HCT116 (cell line): ENCODE measurements at regions not wholly inside any gene's neighbourhood (a gene's known extent, or its start where the extent isn't known, plus 50 kb on each side); places are given as distances from the start of the nearest gene placed in this dataset.

ENCODE experiments used
- ATAC-seq: fragments of 200-7000 bp; cut with Tn5 transposase; 2 replicates; pipeline ENCODE4 v1.9.1; 2020; ENCODE audit warnings: mild to moderate bottlenecking, moderate library complexity
- BruUV-seq: library from RNA; stranded (reverse); fragments of 400-500 nt; replicated peaks from 2 replicates; lab custom pipeline; 2021; lab: Mats Ljungman, UMichigan
- CTCF ChIA-PET: fragments of 300-600 bp; sonication (Branson Sonifier 250); formaldehyde crosslinking; loops from one replicate; lab custom pipeline; 2021; ENCODE audit warnings: antibody characterized with exemption; lab: Charles Lee
- POLR2A ChIA-PET: fragments of 300-600, 350-600 bp; sonication (Branson Sonifier 250); formaldehyde crosslinking; loops from one replicate; lab custom pipeline; 2021; ENCODE audit warnings: antibody characterized with exemption; lab: Charles Lee
- RAD21 ChIA-PET, 2 experiments: fragments of 300-600 bp; sonication (Branson Sonifier 250); formaldehyde crosslinking; loops; one replicate each; lab custom pipeline; 2023; ENCODE audit warnings: low total read pairs in 2 of 2; ENCODE audit not compliant: uncharacterized antibody in 2 of 2, unreplicated experiment in 2 of 2, low non-redundant PET in 1 of 2; lab: Charles Lee
- DNase-seq: peaks from one replicate; pipeline ENCODE4 v3.0.0-alpha.2; 2010; ENCODE audit warnings: low read depth, low spot score
- H2AFZ ChIP-seq: fragments of 200-600 bp; shearing (Covaris generic), sonication (generic); 2 replicates; pipeline ENCODE4 v1.6.1; 2017; ENCODE audit warnings: low read depth, mixed run types, mixed read lengths, antibody characterized with exemption, low read length; ENCODE audit not compliant: poor library complexity, severe bottlenecking
- H3K27ac ChIP-seq: 2 replicates; pipeline ENCODE4 v1.5.1; 2012; ENCODE audit warnings: low read depth, low read length
- H3K27me3 ChIP-seq: fragments of 200-600 bp; sonication (generic); 2 replicates; pipeline ENCODE4 v1.6.1; 2016; ENCODE audit warnings: mixed run types, low read length, mixed read lengths; ENCODE audit not compliant: insufficient read depth
- H3K36me3 ChIP-seq, 2 experiments: fragments of 200-500 bp in 1 of 2; fragments of 200-600 bp in 1 of 2; sonication (Bioruptor generic) in 1 of 2; sonication (generic) in 1 of 2; 2 replicates each; pipeline versions ENCODE4 v1.5.1 to v1.6.1; 2014 to 2016; ENCODE audit warnings: low read length in 2 of 2, inconsistent platforms in 1 of 2, mixed read lengths in 1 of 2, mixed run types in 1 of 2; ENCODE audit not compliant: insufficient read depth in 2 of 2, control insufficient read depth in 1 of 2
- H3K4me1 ChIP-seq, 2 experiments: fragments of 200-600 bp in 1 of 2; sonication (generic) in 1 of 2; 2 replicates each; pipeline versions ENCODE4 v1.5.1 to v1.6.1; 2012 to 2017; ENCODE audit warnings: low read length in 2 of 2, inconsistent platforms in 1 of 2, mild to moderate bottlenecking in 1 of 2, mixed read lengths in 1 of 2, mixed run types in 1 of 2, moderate library complexity in 1 of 2; ENCODE audit not compliant: insufficient read depth in 2 of 2, control insufficient read depth in 1 of 2
- H3K4me2 ChIP-seq: fragments of 200-600 bp; sonication (generic); 2 replicates; pipeline ENCODE4 v1.6.1; 2017; ENCODE audit warnings: mixed run types, low read length, mixed read lengths
- H3K4me3 ChIP-seq, 2 experiments: fragments of 200-600 bp in 1 of 2; sonication (generic) in 1 of 2; replicated peaks in 1 of 2; 2 replicates each; pipeline ENCODE4 v1.5.1; 2011 to 2016; ENCODE audit warnings: low read length in 2 of 2, control low read depth in 1 of 2, low read depth in 1 of 2, mild to moderate bottlenecking in 1 of 2, mixed read lengths in 1 of 2, mixed run types in 1 of 2
- H3K79me2 ChIP-seq: fragments of 200-600 bp; sonication (generic); 2 replicates; pipeline ENCODE4 v1.6.1; 2017; ENCODE audit warnings: mild to moderate bottlenecking, mixed run types, low read length, moderate library complexity, mixed read lengths; ENCODE audit not compliant: insufficient read depth
- H3K9ac ChIP-seq: fragments of 200-600 bp; sonication (generic); 2 replicates; pipeline ENCODE4 v1.6.1; 2016; ENCODE audit warnings: low read length, mixed read lengths
- H3K9me2 ChIP-seq: fragments of 200-600 bp; sonication (generic), shearing (Covaris generic); 2 replicates; pipeline ENCODE4 v1.6.1; 2017; ENCODE audit warnings: mixed run types, mild to moderate bottlenecking, moderate library complexity; ENCODE audit not compliant: insufficient read depth
- H3K9me3 ChIP-seq, 2 experiments: fragments of 200-500 bp in 1 of 2; fragments of 200-600 bp in 1 of 2; sonication (Bioruptor generic) in 1 of 2; sonication (generic) in 1 of 2; 2 replicates each; pipeline ENCODE4 v1.6.1; 2014 to 2017; ENCODE audit warnings: low read length in 2 of 2, mixed read lengths in 2 of 2, inconsistent platforms in 1 of 2, low read depth in 1 of 2, mild to moderate bottlenecking in 1 of 2, mixed run types in 1 of 2, moderate library complexity in 1 of 2; ENCODE audit not compliant: control insufficient read depth in 1 of 2, insufficient read depth in 1 of 2
- H4K20me1 ChIP-seq: fragments of 200-600 bp; sonication (generic), shearing (Covaris generic); 2 replicates; pipeline ENCODE4 v1.6.1; 2017; ENCODE audit warnings: mixed run types, mild to moderate bottlenecking, moderate library complexity; ENCODE audit not compliant: insufficient read depth
- CBX3 ChIP-seq: IDR thresholded peaks from 2 replicates; pipeline ENCODE4 v1.6.1; 2012; ENCODE audit warnings: low read depth
- CEBPB ChIP-seq: IDR thresholded peaks from 2 replicates; pipeline ENCODE4 v1.6.1; 2012; ENCODE audit warnings: low read depth
- EGR1 ChIP-seq: IDR thresholded peaks from 2 replicates; pipeline ENCODE4 v1.6.1; 2012; ENCODE audit warnings: low read depth
- ELF1 ChIP-seq: IDR thresholded peaks from 2 replicates; pipeline ENCODE4 v1.6.1; 2012; ENCODE audit warnings: low read depth, borderline replicate concordance
- EZH2 ChIP-seq: fragments of 200-600 bp; sonication (generic); IDR thresholded peaks from 2 replicates; pipeline ENCODE4 v1.6.1; 2017; ENCODE audit warnings: antibody characterized with exemption, mixed run types
- EZH2phosphoT487 ChIP-seq: fragments of 200-600 bp; IDR thresholded peaks from 2 replicates; pipeline ENCODE4 v1.6.1; 2018; ENCODE audit warnings: antibody characterized with exemption, borderline replicate concordance
- POLR2AphosphoS5 ChIP-seq: IDR thresholded peaks from 2 replicates; pipeline ENCODE4 v1.6.1; 2011; ENCODE audit warnings: mild to moderate bottlenecking, low read depth, low read length, moderate library complexity
- SRF ChIP-seq: IDR thresholded peaks from 2 replicates; pipeline ENCODE4 v1.6.1; 2012; ENCODE audit warnings: low read depth
- TCF7L2 ChIP-seq: IDR thresholded peaks from 2 replicates; pipeline ENCODE4 v1.7.0; 2011; ENCODE audit warnings: borderline replicate concordance, inconsistent platforms; ENCODE audit not compliant: insufficient read depth, insufficient read length; ENCODE audit errors: extremely low read depth
- YY1 ChIP-seq: IDR thresholded peaks from 2 replicates; pipeline ENCODE4 v1.6.1; 2011; ENCODE audit warnings: low read length, low read depth, moderate library complexity, mild to moderate bottlenecking; ENCODE audit not compliant: insufficient replicate concordance; ENCODE audit errors: extremely low read depth
- ZFX ChIP-seq: fragments of 450-650 bp; IDR thresholded peaks from 2 replicates; pipeline ENCODE4 v1.6.1; 2017
- ZNF274 ChIP-seq: fragments of 200-500 bp; sonication (Bioruptor generic); IDR thresholded peaks from 2 replicates; pipeline ENCODE4 v1.6.1; 2014; ENCODE audit warnings: mild to moderate bottlenecking, low read depth, low read length, inconsistent platforms
- intact Hi-C: fragments of 100-400 bp; cut with micrococcal nuclease; formaldehyde crosslinking; loops from 2 replicates; pipeline ENCODE4 v1.10.0; 2022
- TF ChIP-seq, protein P1 (sequence below), 3 experiments: fragments of 200-600 bp in 1 of 3; sonication (generic) in 1 of 3; IDR thresholded peaks in 2 of 3; conservative IDR thresholded peaks in 1 of 3; 2 replicates each; pipeline ENCODE4 v1.5.1; 2012 to 2017; ENCODE audit warnings: low read depth in 2 of 3, low read length in 2 of 3, antibody characterized with exemption in 1 of 3, borderline replicate concordance in 1 of 3, control low read depth in 1 of 3, mild to moderate bottlenecking in 1 of 3, mixed read lengths in 1 of 3, mixed run types in 1 of 3, moderate library complexity in 1 of 3; ENCODE audit not compliant: insufficient read depth in 1 of 3
- TF ChIP-seq, protein P2 (sequence below): IDR thresholded peaks from 2 replicates; pipeline ENCODE4 v1.6.1; 2012
- TF ChIP-seq, protein P3 (sequence below): IDR thresholded peaks from 2 replicates; pipeline ENCODE4 v1.6.1; 2012

DNA sequence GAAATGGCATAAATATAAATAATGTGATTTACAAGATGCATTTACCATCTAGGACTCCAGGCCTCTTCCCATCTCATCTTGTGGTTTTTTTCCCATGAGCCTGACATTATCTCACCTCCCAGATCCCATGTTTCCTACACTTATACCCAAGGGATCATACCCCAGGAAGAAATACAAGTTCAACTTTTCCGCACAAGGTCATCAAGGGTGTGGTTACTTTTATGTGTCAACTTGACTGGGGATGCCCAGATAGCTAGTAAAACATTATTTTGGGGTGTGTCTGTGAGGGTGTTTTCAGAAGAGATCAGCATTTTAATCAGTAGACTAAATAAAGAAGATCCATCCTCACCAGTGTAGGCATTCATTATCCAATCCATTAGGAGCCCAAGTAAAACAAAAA is 176.3 kb upstream of the TNFAIP3 start (continued):
- TF ChIP-seq YY1 (no peak), EZH2 (no peak), SRF (no peak)
- TF ChIP-seq, protein P1, sequence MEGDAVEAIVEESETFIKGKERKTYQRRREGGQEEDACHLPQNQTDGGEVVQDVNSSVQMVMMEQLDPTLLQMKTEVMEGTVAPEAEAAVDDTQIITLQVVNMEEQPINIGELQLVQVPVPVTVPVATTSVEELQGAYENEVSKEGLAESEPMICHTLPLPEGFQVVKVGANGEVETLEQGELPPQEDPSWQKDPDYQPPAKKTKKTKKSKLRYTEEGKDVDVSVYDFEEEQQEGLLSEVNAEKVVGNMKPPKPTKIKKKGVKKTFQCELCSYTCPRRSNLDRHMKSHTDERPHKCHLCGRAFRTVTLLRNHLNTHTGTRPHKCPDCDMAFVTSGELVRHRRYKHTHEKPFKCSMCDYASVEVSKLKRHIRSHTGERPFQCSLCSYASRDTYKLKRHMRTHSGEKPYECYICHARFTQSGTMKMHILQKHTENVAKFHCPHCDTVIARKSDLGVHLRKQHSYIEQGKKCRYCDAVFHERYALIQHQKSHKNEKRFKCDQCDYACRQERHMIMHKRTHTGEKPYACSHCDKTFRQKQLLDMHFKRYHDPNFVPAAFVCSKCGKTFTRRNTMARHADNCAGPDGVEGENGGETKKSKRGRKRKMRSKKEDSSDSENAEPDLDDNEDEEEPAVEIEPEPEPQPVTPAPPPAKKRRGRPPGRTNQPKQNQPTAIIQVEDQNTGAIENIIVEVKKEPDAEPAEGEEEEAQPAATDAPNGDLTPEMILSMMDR (IDR thresholded peaks at IDR 0.05 in 2 of 3, conservative IDR thresholded peaks at IDR 0.05 in 1 of 3; ENCODE audit: borderline replicate concordance in 1 of 3, insufficient read depth in 1 of 3, low read depth in 2 of 3, low read length in 2 of 3), result no peak

DNA sequence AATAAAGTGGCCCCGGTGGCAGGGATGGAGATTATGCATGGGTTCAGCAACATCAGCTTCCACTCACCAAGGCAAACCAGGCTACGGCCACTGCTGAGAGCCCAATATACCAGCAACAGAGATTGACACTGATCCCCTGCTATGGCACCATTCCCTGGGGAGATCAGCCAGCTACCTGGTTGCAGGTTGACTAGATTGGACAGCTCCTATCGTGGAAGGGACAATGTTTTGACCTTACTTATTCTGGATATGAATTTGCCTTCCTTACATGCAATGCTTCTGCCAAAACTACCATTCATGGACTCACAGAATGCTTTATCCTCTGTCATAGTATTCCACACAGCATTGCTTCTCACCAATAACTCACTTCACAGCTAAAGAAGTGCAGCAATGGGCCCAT is 174.8 kb upstream of the TNFAIP3 start:
- intact Hi-C loops, result no loop called here
- BruUV-seq, result no TSS peak

More for the DNA sequence above, 174.8 kb upstream of the TNFAIP3 start:
- ChIA-PET POLR2A (no interaction called here), CTCF (no interaction called here), RAD21 (no interaction called here)
- Histone ChIP-seq H3K9ac (no peak overlapping the region), H3K36me3 (no peaks in the 10 kb centered on the region), H3K9me2 (no peaks in the 10 kb centered on the region), H4K20me1 (no peaks in the 10 kb centered on the region), H2AFZ (no peak overlapping the region), H3K27ac (no peak overlapping the region), H3K79me2 (no peaks in the 10 kb centered on the region), H3K27me3 (no peaks in the 10 kb centered on the region), H3K9me3 (no peaks in the 10 kb centered on the region), H3K4me2 (no peak overlapping the region), H3K4me3 (no peak overlapping the region), H3K4me1 (peaks cover 0 to 4% of the 10 kb centered on the region in 2 experiments; a peak in 1 of 4 replicates)
- TF ChIP-seq, protein P2, sequence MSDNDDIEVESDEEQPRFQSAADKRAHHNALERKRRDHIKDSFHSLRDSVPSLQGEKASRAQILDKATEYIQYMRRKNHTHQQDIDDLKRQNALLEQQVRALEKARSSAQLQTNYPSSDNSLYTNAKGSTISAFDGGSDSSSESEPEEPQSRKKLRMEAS, result no peak
- TF ChIP-seq POLR2AphosphoS5, result no peak
- TF ChIP-seq ZNF274, result no peak
- TF ChIP-seq EZH2phosphoT487, result no peak
- TF ChIP-seq EZH2, result no peak
- no peak for TF ChIP-seq TCF7L2
- TF ChIP-seq CBX3, result no peak
- TF ChIP-seq SRF, result no peak
- TF ChIP-seq, protein P3, sequence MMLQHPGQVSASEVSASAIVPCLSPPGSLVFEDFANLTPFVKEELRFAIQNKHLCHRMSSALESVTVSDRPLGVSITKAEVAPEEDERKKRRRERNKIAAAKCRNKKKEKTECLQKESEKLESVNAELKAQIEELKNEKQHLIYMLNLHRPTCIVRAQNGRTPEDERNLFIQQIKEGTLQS, result no peak
- no peak for TF ChIP-seq ELF1
- no peak for TF ChIP-seq EGR1
- no peak for TF ChIP-seq CEBPB
- no peak for TF ChIP-seq ZFX
- DNase-seq (no peak), ATAC-seq (no peak)
